H1 (cell line): ENCODE measurements at regions not wholly inside any gene's neighbourhood (a gene's known extent, or its start where the extent isn't known, plus 50 kb on each side); places are given as distances from the start of the nearest gene placed in this dataset.

Experiments
- CTCF ChIA-PET: fragments of 300-600 bp; sonication (Branson Sonifier 250); formaldehyde crosslinking; loops from one replicate; lab custom pipeline; 2021; ENCODE audit not compliant: partially characterized antibody; lab: Charles Lee
- POLR2A ChIA-PET: fragments of 300-600 bp; sonication (Branson Sonifier 250); formaldehyde crosslinking; loops from one replicate; lab custom pipeline; 2021; ENCODE audit warnings: inconsistent platforms; ENCODE audit not compliant: partially characterized antibody; lab: Charles Lee
- DNase-seq, 2 experiments: peaks; one replicate each; pipeline versions ENCODE4 v3.0.0 to v3.0.0-alpha.2; 2010 to 2022; ENCODE audit warnings: low spot score in 2 of 2, low read depth in 1 of 2, mixed read lengths in 1 of 2
- FAIRE-seq: peaks from 2 replicates; lab custom pipeline; 2011; peaks lifted over from hg19 to GRCh38; lab: Jason Lieb, UNC
- H2AFZ ChIP-seq: 2 replicates; pipeline ENCODE4 v1.8.1; 2012; ENCODE audit warnings: low read length, inconsistent platforms
- H2AK5ac ChIP-seq: 2 replicates; pipeline ENCODE4 v1.6.1; 2013; ENCODE audit warnings: low read depth, low read length
- H2BK120ac ChIP-seq: replicated peaks from 2 replicates; pipeline ENCODE3; 2013; ENCODE audit warnings: low read depth, low read length, inconsistent platforms
- H2BK12ac ChIP-seq: 2 replicates; pipeline ENCODE4 v1.6.1; 2013; ENCODE audit warnings: low read depth, low read length
- H2BK15ac ChIP-seq: 2 replicates; pipeline ENCODE4 v1.6.1; 2013; ENCODE audit warnings: low read length
- H2BK20ac ChIP-seq: 2 replicates; pipeline ENCODE4 v1.6.1; 2013; ENCODE audit warnings: low read length
- H2BK5ac ChIP-seq: 2 replicates; pipeline ENCODE4 v1.6.1; 2013; ENCODE audit warnings: low read depth, low read length
- H3K14ac ChIP-seq: 2 replicates; pipeline ENCODE4 v1.6.1; 2013; ENCODE audit warnings: inconsistent platforms; ENCODE audit not compliant: insufficient read length
- H3K18ac ChIP-seq: 2 replicates; pipeline ENCODE4 v1.6.1; 2013; ENCODE audit warnings: low read length; ENCODE audit errors: extremely low read depth
- H3K23ac ChIP-seq: 2 replicates; pipeline ENCODE4 v1.6.1; 2013; ENCODE audit warnings: inconsistent platforms; ENCODE audit not compliant: insufficient read length
- H3K23me2 ChIP-seq: 2 replicates; pipeline ENCODE4 v1.6.1; 2013; ENCODE audit warnings: low read depth, low read length
- H3K27ac ChIP-seq: 2 replicates; pipeline ENCODE4 v1.6.1; 2011; ENCODE audit warnings: low read depth, low read length, inconsistent platforms
- H3K27me3 ChIP-seq, 4 experiments: replicated peaks in 1 of 4; 1 replicate in 1 of 4; 2 replicates in 3 of 4; pipeline versions ENCODE4 v1.6.1 to v1.8.1; 2011 to 2013; ENCODE audit warnings: low read length in 3 of 4, mild to moderate bottlenecking in 3 of 4, inconsistent platforms in 2 of 4, mixed read lengths in 2 of 4, moderate library complexity in 1 of 4; ENCODE audit not compliant: control insufficient read depth in 3 of 4, insufficient read depth in 3 of 4; ENCODE audit errors: extremely low read depth in 1 of 4
- H3K36me3 ChIP-seq, 4 experiments: 2 replicates each; pipeline versions ENCODE4 v1.6.1 to v1.8.1; 2011 to 2013; ENCODE audit warnings: mild to moderate bottlenecking in 4 of 4, low read length in 3 of 4, moderate library complexity in 2 of 4, control low read depth in 1 of 4, inconsistent platforms in 1 of 4; ENCODE audit not compliant: insufficient read depth in 4 of 4, control insufficient read depth in 2 of 4
- H3K4ac ChIP-seq: replicated peaks from 2 replicates; pipeline ENCODE3; 2013; ENCODE audit warnings: low read length, low read depth, mixed read lengths, inconsistent platforms; ENCODE audit not compliant: insufficient read length
- H3K4me1 ChIP-seq, 4 experiments: replicated peaks in 1 of 4; 1 replicate in 1 of 4; 2 replicates in 3 of 4; pipeline versions ENCODE4 v1.6.1 to v1.8.1; 2011 to 2013; ENCODE audit warnings: low read length in 3 of 4, inconsistent platforms in 2 of 4, mixed read lengths in 1 of 4; ENCODE audit not compliant: insufficient read depth in 4 of 4, control insufficient read depth in 3 of 4
- H3K4me2 ChIP-seq, 2 experiments: 2 replicates each; pipeline versions ENCODE4 v1.6.1 to v1.8.1; 2011 to 2013; ENCODE audit warnings: low read depth in 2 of 2, low read length in 2 of 2, control low read depth in 1 of 2, inconsistent platforms in 1 of 2, mild to moderate bottlenecking in 1 of 2; ENCODE audit not compliant: insufficient read depth in 1 of 2
- H3K4me3 ChIP-seq, 4 experiments: fragments of 200-600, 300-600 bp in 1 of 4; sonication (generic), shearing (Covaris generic), sonication (Bioruptor Twin) in 1 of 4; 2 replicates each; pipeline versions ENCODE4 v1.5.1 to v1.8.1; 2011 to 2016; ENCODE audit warnings: low read length in 4 of 4, low read depth in 3 of 4, control low read depth in 2 of 4, inconsistent platforms in 2 of 4, mild to moderate bottlenecking in 2 of 4, mixed read lengths in 1 of 4, moderate library complexity in 1 of 4; ENCODE audit not compliant: insufficient read depth in 2 of 4; ENCODE audit errors: extremely low read depth in 1 of 4
- H3K56ac ChIP-seq: replicated peaks from 2 replicates; pipeline ENCODE3; 2013; ENCODE audit warnings: low read depth, mild to moderate bottlenecking, mixed read lengths, low read length, inconsistent platforms; ENCODE audit not compliant: insufficient read length
- H3K79me1 ChIP-seq: 2 replicates; pipeline ENCODE4 v1.6.1; 2013; ENCODE audit warnings: low read depth, low read length, control low read depth
- H3K79me2 ChIP-seq, 2 experiments: 2 replicates each; pipeline versions ENCODE4 v1.6.1 to v1.8.1; 2012 to 2013; ENCODE audit warnings: low read length in 2 of 2, mild to moderate bottlenecking in 2 of 2, inconsistent platforms in 1 of 2; ENCODE audit not compliant: insufficient read depth in 2 of 2, control insufficient read depth in 1 of 2
- H3K9ac ChIP-seq, 4 experiments: replicated peaks in 1 of 4; 1 replicate in 1 of 4; 2 replicates in 3 of 4; pipeline versions ENCODE4 v1.6.1 to v1.8.1; 2011 to 2013; ENCODE audit warnings: low read depth in 3 of 4, low read length in 3 of 4, control low read depth in 2 of 4, mild to moderate bottlenecking in 2 of 4, moderate library complexity in 2 of 4, inconsistent platforms in 1 of 4; ENCODE audit errors: extremely low read depth in 1 of 4
- H3K9me3 ChIP-seq, 2 experiments: 2 replicates each; pipeline versions ENCODE4 v1.6.1 to v1.8.1; 2012 to 2013; ENCODE audit warnings: mild to moderate bottlenecking in 2 of 2, moderate library complexity in 2 of 2, control low read depth in 1 of 2, inconsistent platforms in 1 of 2, low read depth in 1 of 2, low read length in 1 of 2, mixed read lengths in 1 of 2; ENCODE audit not compliant: insufficient read depth in 2 of 2
- H4K20me1 ChIP-seq, 2 experiments: replicated peaks in 1 of 2; 2 replicates each; pipeline versions ENCODE3 to v1.8.1; 2011 to 2013; ENCODE audit warnings: inconsistent platforms in 2 of 2, low read length in 2 of 2, mild to moderate bottlenecking in 1 of 2; ENCODE audit not compliant: insufficient read depth in 2 of 2, control insufficient read depth in 1 of 2
- H4K5ac ChIP-seq: 2 replicates; pipeline ENCODE4 v1.6.1; 2013; ENCODE audit warnings: low read length, low read depth, mixed read lengths, inconsistent platforms; ENCODE audit not compliant: insufficient read length
- H4K8ac ChIP-seq: 2 replicates; pipeline ENCODE4 v1.8.0; 2013; ENCODE audit warnings: mild to moderate bottlenecking, moderate library complexity, low read length, inconsistent platforms; ENCODE audit not compliant: insufficient read depth; ENCODE audit errors: extremely low read depth
- H4K91ac ChIP-seq: replicated peaks from 2 replicates; pipeline ENCODE3; 2013; ENCODE audit warnings: low read length, mixed read lengths, inconsistent platforms; ENCODE audit not compliant: insufficient read length
- BACH1 ChIP-seq: IDR thresholded peaks from 2 replicates; pipeline ENCODE4 v1.6.1; 2012; ENCODE audit warnings: low read length, improper control_type of control experiment
- FOSL1 ChIP-seq: IDR thresholded peaks from 2 replicates; pipeline ENCODE4 v1.6.1; 2011; ENCODE audit warnings: mild to moderate bottlenecking, low read depth, low read length, moderate library complexity; ENCODE audit not compliant: insufficient read depth
- JUN ChIP-seq: IDR thresholded peaks from 2 replicates; pipeline ENCODE4 v1.6.1; 2011; ENCODE audit warnings: low read depth, mild to moderate bottlenecking, improper control_type of control experiment, low read length
- PHF8 ChIP-seq: fragments of 200-600 bp; sonication (generic); conservative IDR thresholded peaks from 2 replicates; pipeline ENCODE4 v1.7.1; 2012; ENCODE audit warnings: low read depth, mild to moderate bottlenecking, inconsistent platforms, low read length, moderate library complexity
- POLR2AphosphoS5 ChIP-seq: IDR thresholded peaks from 2 replicates; pipeline ENCODE4 v1.6.1; 2011; ENCODE audit warnings: low read depth, low read length
- SIN3A ChIP-seq, 2 experiments: IDR thresholded peaks in 1 of 2; conservative IDR thresholded peaks in 1 of 2; 2 replicates each; pipeline ENCODE4 v1.6.1; 2011 to 2012; ENCODE audit warnings: low read length in 2 of 2, improper control_type of control experiment in 1 of 2, low read depth in 1 of 2, mild to moderate bottlenecking in 1 of 2
- SUZ12 ChIP-seq: fragments of 200-600 bp; sonication (generic); IDR thresholded peaks from 2 replicates; pipeline ENCODE4 v1.6.1; 2012; ENCODE audit warnings: mild to moderate bottlenecking, inconsistent platforms, low read length, moderate library complexity, mixed read lengths
- WGBS, 2 experiments: shearing (Covaris generic) in 1 of 2; methylation state at CpG; one replicate each; pipeline versions ENCODE4 v1.1.6 to v1.1.7; 2013 to 2015; ENCODE audit warnings: low lambda C conversion rate in 2 of 2, mixed read lengths in 2 of 2, inconsistent platforms in 1 of 2, low coverage in 1 of 2, missing lambda C conversion rate in 1 of 2; ENCODE audit not compliant: insufficient replicate concordance in 2 of 2, insufficient coverage in 1 of 2, insufficient read length in 1 of 2; ENCODE audit errors: extremely low coverage in 1 of 2, missing lambda C conversion rate in 1 of 2; 5-methylcytosine and 5-hydroxymethylcytosine counted together

GRCh38 chr1:78722105-78722504 is 72.5 kb downstream of the IFI44 start:
- 95% methylated on average over 2 of the region's 2 CpGs; no CpG with 5 or more reads in 1 of the 2 experiments for WGBS, 2 experiments
- CTCF ChIA-PET: interaction anchor here (0.9 to 1.3 kb wide), 2 partner anchors 9 to 48 kb away, joined by 3 read pairs; no protein-coding TSS in a partner anchor

More at GRCh38 chr1:78722105-78722504, 72.5 kb downstream of the IFI44 start:
- H3K27ac ChIP-seq: no peak overlapping the region
- POLR2A ChIA-PET: no interaction called here
- no peak overlapping the region for H4K5ac ChIP-seq
- TF ChIP-seq JUN: no peak
- no peak for TF ChIP-seq FOSL1
- TF ChIP-seq PHF8: no peak
- TF ChIP-seq BACH1: no peak
- no peak for TF ChIP-seq SUZ12
- no peak for TF ChIP-seq SIN3A (conservative IDR thresholded peaks at IDR 0.05 in 1 of 2, IDR thresholded peaks at IDR 0.05 in 1 of 2; ENCODE audit: low read depth in 1 of 2, low read length in 2 of 2)
- TF ChIP-seq POLR2AphosphoS5: no peak
- no peaks in the 10 kb centered on the region for H3K4me1 ChIP-seq
- no peak overlapping the region for H2BK5ac ChIP-seq
- no peak overlapping the region for H2BK15ac ChIP-seq
- H3K23ac ChIP-seq: no peak overlapping the region
- H2AFZ ChIP-seq: no peak overlapping the region
- no peak overlapping the region for H3K14ac ChIP-seq
- H3K9ac ChIP-seq: no peak overlapping the region
- H3K4me2 ChIP-seq: no peak overlapping the region
- no peaks in the 10 kb centered on the region for H3K23me2 ChIP-seq
- no peaks in the 10 kb centered on the region for H3K27me3 ChIP-seq
- no peak overlapping the region for H2BK12ac ChIP-seq
- H3K36me3 ChIP-seq: no peaks in the 10 kb centered on the region
- H3K18ac ChIP-seq: no peak overlapping the region
- H3K56ac ChIP-seq: no peak overlapping the region
- H2AK5ac ChIP-seq: no peak overlapping the region
- no peaks in the 10 kb centered on the region for H3K79me1 ChIP-seq
- no peak overlapping the region for H2BK20ac ChIP-seq
- no peak overlapping the region for H3K4ac ChIP-seq
- no peak overlapping the region for H3K4me3 ChIP-seq
- FAIRE-seq (no peak), DNase-seq (no peak)
- no peaks in the 10 kb centered on the region for H4K20me1 ChIP-seq
- no peak overlapping the region for H4K91ac ChIP-seq
- H4K8ac ChIP-seq: no peak overlapping the region
- no peaks in the 10 kb centered on the region for H3K79me2 ChIP-seq
- no peaks in the 10 kb centered on the region for H3K9me3 ChIP-seq
- H2BK120ac ChIP-seq: no peak overlapping the region
